ENCODE measurements at regions not wholly inside any gene's neighbourhood (a gene's known extent, or its start where the extent isn't known, plus 50 kb on each side); places are given as distances from the start of the nearest gene placed in this dataset.
A peak's percentile ranks its signal among the peaks of the same experiment; 100 is the strongest.

DNA sequence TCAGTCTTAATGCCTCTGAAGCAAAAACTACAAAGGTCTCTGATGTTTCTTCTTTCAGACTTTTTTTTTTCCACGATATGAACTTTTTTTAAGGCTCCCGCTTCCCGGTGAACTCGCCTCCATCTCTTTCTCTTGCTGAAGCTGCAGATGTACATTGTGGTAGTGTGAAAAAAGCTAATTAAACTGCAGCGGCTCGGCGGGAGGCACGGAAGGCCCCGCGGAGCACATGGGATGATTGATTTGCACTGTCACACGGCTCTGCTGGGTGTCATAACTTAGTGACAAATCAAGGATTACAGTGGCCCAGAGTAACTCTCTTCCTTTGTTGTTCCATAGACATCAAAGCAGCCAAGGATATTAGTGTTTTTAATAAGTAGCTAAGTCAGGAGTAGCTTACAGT lies 196.3 kb downstream of the AXIN2 start:
- no peak for DNase-seq (ENCODE audit: low spot score)

DNA sequence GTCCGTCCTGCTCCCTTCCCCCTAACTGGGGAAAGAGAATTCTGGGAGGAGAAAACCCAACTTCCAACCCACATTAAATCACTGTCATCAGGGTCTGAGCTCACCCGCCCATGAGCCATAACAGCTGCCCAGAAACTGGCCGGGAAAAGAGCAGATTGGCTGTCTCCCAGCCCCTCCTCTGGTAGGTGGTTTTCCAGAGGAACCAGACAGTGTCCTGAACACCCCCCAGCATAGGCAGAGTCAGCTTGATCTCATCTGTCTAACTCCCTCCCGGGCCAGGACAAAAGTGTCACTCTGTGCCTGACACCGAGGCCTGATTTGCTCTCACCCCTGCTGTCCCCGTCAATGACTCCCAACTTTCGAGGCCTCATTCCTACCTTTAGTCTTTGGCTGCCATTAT lies 197.0 kb downstream of the AXIN2 start:
- no peak for DNase-seq (ENCODE audit: low spot score)

DNA sequence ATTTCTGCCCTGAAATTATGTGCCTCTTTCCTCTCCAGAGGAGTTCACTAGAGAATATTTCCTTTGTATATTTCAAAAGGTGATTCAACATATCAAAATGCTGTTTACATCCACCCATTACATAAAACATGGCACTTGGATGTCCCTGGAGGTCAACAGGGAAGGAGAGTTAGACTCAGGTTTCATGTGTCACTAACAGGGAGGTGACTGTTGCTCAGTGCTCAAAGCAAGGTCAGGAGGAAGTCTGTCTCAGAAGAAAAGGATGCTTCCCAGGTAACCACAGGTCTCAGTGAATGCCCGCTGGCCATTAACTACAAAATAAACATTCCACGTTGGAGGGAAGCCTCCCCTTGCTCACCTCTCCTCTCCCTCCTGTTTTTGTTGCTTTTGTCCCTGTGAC lies 198.6 kb downstream of the AXIN2 start:
- no peak for DNase-seq (ENCODE audit: low spot score)

DNA sequence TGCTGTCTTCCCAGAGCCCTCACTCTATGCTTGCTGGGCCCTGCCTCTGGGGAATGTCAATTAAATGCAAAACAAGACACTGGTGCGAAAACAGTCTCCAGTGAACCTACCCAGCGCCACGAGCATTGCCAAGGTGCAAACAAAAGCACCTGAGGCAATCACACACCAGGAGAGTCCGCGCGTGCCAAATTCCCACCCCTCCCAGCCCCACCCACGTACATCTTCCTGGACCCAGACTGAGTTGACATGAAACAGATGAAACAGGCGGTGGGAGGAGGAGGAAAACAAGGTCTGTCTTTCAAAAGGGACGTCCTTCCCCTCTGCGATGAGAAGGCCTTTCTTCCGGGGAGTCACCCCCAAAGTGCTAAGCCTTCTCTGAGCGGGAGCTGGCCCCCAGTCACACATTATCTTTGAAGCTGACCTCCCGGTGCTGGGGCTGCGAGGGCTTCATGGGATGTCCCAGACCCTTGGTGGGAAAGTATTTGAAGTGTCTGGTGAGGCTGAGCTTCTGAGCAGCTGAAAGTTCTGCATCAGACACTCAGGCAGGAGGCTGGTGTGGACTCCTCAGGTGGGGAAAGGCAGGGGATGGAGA lies 200.4 kb downstream of the AXIN2 start:
- no peak for DNase-seq (ENCODE audit: low spot score)

DNA sequence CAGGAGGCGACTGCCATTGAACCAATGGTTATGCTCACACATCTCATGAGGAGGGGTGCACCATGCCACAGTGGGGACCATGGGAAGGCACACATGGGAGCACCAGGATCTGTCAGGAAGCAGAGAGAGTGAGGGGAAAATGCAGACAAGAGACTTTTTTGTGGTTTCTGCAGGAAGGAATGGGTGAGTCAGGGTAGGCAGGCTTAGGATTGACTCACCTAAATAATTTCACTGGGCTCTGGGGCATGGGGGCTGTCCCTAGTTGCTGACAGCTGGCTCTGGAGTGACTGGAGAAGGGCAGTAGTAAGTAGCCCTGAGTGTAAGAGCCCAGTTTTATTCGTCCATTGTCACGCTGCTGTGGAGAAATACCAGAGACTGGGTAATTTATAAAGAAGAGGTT lies 202.4 kb downstream of the AXIN2 start:
- peak; percentile 66 for DNase-seq (ENCODE audit: low spot score)

DNA sequence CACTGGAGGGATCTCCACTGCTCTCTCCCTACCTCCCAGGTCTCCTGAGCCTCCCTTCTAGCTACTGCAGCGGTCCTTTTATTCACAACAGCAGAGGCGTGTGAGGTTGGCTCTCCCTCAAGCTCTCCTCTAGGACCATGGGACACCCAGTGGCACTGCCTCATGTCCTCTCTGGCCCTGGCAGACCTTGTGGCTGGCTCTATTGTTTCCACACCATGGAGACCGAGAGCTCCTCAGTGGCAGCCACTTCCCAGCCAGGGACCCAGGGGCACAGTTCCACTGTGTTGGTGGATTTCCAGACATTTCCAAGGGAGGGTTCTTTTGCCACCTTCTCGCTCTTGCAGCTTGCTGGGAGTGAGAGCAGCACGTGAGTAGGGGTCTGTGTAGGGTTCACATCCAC lies 204.9 kb downstream of the AXIN2 start:
- DNase-seq (ENCODE audit: low spot score), result no peak

DNA sequence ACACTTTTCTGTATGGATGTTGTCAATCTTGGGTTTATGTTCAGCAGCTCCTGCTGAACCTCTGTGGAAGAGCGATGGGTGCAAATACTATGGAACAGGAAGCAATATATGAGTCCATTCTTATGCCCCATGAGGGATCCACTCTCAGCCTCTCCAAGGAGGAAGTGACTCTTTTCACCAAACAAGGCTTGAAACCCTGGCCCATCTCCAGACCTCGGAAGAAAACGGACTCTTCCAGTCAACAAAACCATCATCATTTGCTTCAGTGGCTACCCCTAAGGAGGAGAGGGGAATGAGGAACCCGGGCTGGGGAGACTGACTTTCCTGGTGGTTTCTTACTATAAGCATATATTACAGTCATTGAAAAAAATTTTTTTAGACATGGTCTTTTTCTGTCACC lies 206.2 kb downstream of the AXIN2 start:
- no peak for DNase-seq (ENCODE audit: low spot score)

DNA sequence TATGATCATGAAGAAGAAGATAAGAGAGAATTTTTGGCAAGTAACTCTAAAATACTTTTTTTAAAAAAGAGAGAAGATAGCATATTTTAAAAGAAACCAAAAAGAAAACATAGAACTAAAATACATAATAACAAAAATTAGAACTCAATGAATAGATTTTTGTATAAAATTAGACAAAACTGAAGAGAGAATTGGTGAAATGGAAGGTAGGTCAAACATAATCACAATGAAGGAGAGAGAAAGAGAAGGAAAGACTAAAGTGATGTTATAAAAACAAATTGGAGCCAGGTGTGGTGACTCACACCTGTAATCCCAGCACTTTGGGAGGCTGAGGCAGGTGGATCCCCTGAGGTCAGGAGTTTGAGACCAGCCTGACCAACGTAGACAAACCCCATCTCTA lies 211.5 kb downstream of the AXIN2 start:
- DNase-seq (ENCODE audit: low spot score), result no peak

DNA sequence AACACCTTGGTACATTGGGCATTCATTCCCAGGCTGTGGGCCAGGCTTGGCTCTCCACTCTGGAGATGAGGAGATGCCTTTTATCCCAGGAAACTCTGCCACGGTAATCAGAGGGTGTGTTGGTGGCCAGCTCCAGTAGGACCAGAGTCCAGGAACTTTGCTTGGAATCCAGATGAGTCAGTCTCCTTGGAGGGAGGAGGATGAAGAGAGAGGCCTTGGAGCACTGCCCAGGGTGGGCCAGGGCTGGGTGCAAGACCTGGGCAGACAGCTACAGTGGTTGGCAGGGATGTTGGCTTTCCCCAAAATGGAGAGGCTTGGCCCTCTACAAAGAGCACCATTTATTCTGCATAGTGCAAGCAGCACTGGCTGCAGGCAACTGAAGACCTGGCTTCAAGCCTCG lies 209.0 kb downstream of the RGS9 start:
- no peak for DNase-seq (ENCODE audit: low spot score)

DNA sequence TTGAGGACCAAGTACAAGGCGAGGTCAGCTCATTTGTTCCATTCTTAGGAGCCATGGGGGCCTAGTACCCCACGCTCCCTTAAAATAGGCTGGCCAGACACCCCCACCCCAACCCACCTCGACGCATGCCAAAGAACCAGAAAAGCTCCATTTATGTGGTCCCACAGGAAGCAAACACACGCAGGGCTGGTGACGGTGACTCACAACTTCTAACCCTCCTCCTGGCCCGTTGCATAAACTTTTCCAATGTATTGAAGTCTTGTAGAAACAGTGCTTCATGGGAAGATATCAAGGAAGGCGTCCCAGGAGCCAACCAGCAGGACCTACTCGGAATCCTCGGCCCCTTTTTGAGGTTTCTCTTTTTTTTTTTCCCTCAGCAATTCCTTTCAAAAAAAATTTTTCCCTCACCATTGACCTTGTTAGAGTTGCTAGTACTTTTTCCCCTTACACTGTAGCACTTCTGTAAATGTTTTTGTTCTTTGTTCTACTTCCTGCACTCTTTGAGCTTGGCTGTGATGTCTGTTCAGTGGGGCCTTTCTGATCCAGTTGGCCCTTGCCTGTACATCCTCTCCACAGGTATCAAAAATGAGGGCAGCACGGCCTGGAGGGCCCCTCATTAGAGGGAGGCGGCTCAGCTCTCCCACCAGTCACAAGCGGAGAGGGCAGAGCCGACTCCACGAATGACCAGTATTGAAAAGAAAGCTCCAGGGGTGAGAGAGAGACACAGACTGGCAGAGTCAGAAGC lies 208.3 kb downstream of the RGS9 start:
- DNase-seq (ENCODE audit: low spot score), result no peak

DNA sequence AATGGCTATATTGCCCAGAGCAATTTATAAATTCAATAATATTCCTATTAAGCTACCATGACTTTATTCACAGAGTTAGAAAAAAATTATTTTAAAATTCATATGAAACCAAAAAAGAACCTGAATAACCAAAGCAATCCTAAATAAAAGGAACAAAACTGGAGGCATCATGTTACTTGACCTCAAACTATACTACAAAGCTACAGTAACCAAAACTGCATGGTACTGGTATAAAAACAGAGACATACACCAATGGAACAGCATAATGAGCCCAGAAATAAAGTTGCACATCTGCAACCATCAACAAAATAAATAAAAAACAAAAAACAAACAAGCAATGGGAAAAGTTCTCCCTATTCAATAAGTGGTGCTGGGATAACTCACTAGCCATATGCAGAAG lies 203.2 kb downstream of the RGS9 start:
- no peak for DNase-seq (ENCODE audit: low spot score)

DNA sequence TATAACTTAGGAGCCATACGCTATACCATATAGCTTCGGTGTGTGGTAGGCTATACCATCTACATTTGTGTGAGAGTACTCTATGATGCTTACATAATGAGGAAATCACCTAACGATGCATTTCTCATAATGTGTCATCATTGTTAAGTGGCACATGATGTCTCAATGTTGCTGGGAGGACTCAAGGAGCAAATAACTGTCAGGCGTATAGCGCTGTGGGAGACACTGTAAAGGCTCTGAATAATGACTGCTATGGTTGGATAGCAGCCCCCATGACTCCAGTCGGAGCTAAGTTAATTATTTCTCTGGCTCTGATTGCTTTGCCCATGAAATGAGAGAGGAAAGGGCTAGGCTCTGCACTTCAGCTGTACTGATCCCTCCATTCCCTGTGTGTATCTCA lies 197.2 kb downstream of the RGS9 start:
- no peak for DNase-seq (ENCODE audit: low spot score)

DNA sequence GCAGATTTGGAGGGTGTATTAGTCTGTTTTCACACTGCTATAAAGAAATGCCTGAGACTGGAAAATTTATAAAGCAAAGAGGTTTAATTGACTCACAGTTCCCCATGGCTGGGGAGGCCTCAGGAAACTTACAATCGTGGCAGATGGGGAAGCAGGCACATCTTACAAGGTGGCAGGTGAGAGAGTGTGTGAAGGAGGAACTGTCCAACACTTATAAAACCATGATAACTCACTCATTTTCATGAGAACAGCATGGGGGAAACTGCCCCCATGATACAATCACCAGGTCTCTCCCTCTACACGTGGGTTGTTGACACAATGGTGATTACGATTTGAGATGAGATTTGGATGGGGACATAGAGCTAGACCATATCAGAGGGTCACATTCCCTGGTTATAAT lies 195.6 kb downstream of the RGS9 start:
- no peak for DNase-seq (ENCODE audit: low spot score)

DNA sequence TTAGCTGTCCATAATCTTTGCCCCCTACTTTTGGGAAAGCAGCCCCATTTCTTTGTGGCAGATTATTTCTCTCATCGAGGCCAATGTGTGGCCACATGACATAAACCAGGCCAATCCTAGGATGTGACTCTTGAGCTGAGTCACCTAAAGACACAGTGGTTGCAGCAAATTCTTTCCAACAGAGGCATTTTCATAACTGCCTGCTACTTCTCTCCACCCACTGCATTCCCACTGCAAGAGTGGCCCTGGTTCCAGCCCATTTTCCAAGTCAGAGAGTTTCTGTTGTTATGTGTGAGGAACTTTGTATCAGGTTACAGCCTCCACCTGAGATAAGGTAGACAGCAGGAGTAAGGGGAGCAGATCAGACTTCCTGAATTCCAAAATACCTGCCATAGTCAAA lies 195.2 kb downstream of the RGS9 start:
- DNase-seq (ENCODE audit: low spot score), result peak; percentile 77

DNA sequence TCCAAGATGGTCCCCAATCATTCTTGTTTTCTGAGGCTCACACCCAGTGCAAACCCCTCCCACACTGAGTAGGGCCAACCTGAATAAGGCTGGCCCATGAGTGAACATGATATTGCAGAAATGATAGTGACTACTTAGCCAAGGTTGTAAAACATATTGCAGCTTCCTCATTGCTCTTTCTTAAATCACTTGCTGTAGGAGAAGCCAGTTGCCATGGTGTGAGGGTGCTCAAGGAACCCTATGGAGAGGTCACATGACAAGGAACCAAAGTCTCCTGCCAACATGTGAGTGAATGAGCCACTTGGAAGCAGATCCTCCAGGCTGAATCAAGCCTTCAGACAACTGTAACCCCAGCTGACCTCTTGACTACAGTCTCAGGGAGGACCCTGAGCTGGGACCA lies 191.4 kb downstream of the RGS9 start:
- no peak for DNase-seq (ENCODE audit: low spot score)

DNA sequence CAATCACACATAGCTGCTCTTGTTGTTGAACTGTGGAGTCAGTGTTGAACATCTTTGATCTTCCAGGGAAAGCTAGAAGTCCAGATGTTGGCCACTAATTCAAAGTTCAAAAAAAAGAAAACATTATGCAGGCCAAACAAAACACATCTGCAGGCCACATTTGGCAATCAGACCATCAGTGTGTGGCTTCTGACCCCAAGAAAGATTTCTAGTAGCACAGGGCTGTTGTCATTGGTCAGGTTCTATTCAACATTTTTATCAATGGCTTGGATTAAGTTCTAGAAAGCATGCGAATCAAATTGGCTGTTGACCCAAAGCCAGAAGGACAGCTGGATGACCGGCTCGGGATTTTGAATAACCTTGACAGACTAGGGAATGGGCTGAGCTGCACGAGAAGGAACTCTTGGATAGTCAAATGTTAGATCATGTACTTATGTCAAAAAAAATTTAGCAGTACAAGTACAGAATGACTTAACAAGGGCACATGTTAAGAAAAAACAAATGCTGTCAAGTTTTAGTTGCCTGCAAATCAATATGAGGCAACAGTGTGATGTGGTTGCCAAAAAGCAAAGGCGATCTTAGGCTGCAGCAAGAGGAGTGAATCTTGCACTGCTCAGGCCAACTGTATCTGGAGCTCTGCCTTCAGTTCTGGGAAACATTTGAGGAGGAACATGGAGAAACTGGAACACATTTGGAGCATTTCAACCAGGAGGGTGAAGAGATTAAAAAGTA lies 187.6 kb downstream of the RGS9 start:
- no peak for DNase-seq (ENCODE audit: low spot score)

DNA sequence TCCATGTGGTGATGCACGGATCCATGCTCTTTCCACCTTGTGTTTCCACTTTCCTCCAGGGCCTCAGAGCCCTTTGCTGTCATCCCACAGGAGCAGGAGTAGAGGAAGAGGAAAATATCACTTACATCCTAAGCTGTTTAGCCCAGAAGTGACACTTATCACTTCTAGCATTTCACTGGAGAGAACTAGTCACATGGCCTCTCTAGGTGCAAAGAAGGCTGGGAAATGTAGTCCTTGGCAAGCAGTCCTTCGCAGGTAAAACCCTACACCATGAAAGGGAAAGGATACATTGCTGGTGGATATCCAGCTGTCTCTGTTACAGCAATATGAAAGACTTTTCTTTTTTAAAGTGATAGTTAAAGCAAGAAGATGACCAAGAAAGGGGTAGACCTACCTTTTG lies 185.9 kb downstream of the RGS9 start:
- DNase-seq (ENCODE audit: low spot score), result no peak

DNA sequence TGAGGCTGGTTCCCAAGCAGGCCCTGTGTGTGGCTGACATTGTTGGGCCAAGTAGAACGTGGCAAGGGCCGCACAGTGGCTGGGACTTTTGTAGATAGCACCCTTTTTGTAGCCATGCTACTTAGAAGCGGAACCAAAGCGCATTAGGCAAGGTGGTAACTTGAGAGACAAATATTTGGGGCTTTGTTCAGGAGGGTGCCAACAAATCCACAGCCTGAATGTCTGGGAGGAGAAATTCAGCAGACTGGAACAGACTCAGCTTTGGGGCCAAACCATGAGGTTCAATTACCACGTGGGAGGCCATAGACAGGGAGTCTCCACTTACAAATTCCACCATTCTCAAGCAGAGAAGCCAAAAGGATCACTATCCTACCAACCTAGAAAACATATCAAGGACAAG lies 183.7 kb downstream of the RGS9 start:
- no peak for DNase-seq (ENCODE audit: low spot score)

DNA sequence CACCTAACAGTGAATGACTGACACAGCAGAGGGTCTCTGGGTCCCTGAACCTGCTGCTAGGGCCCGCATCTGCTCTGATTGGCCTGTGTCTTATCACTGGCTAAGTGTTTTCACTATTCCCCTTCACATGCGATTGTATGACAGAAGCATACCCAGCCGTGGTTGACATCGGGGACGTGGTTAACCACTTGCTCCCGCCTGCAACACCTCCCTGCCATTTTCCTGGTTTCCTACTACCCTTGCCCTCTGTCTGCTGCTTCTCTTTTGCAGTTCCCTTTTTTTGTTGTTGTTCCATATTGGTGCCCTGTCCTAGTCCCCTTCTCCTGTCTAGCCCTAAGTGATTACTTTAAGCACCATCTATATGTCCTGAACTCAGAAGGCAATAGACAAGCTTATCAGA lies 177.0 kb downstream of the RGS9 start:
- DNase-seq (ENCODE audit: low spot score), result no peak

DNA sequence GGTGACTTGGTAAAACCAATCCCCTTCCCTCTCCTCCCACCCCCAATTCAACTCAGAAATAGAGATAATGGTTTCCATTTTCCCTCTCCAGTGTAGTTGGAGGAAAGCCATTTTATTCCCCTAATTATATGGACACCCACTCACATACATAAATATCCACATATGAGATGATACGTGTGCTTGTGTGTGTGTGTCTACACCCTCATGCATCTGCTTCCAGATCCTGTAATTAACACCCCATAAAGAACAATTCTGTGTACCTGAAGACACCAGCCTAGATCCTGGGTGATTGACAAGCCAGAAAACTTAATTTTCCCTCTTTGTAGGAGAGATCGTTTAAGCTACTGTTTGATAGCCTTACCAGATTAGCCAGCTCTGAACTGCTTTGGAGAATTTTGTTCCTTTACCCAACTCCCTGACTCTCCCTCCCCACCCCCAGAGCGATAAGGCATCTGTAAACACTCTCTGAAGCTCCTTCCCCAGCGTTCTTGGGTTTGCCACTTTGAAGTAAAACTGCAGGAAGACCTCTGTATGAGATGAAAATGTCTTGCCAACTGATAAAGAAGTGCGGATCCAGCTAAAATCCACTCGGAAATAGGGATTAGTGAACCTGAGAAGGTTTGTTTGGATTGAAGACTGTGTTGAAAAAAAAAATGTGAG lies 175.7 kb downstream of the RGS9 start:
- no peak for DNase-seq (ENCODE audit: low spot score)

DNA sequence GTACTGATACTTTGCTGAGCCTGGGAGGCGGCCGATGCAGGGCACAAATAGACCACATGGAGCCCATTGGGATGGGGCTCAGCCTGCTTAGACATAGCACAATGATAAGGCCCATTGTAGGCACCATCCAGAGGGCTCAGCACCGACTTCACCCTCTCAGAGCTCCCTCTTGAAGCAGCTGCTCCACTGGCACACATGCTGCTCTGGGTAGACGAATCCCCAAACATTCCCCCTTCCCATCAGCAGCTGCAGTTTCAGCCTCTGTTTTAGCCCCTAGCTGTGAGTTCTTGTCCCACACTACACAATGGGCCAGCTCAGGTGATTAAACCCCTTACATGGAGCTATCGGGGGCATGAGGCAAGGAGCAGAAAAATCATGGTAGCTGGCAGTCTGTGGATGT lies 174.1 kb downstream of the RGS9 start:
- no peak for DNase-seq (ENCODE audit: low spot score)

DNA sequence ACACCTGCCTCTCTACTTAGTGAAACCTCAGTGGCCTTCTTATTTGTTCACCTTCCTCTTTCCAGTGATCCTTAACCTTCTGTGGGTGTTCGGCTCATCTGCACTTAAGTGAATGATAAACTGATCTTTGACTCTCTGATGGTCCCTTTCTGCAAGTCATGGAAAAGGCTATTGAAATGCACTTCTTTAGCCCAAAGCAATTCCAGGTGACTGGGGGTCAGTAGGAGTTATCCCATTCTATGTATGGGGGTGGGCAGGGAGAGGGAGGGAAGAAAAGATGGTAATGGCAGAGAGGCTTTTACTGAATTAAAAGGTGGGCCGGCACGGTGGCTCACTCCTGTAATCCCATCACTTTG lies 170.8 kb downstream of the RGS9 start:
- DNase-seq (ENCODE audit: low spot score), result no peak

All from AG08396 (cell line).